ENCODE measurements at regions not wholly inside any gene's neighbourhood (a gene's known extent, or its start where the extent isn't known, plus 50 kb on each side); places are given as distances from the start of the nearest gene placed in this dataset.
"Not testable (repeated sequence)": the region's sequence is repeated elsewhere in the genome, so short reads cannot be mapped to it uniquely, and the experiment has no call there.

DNA sequence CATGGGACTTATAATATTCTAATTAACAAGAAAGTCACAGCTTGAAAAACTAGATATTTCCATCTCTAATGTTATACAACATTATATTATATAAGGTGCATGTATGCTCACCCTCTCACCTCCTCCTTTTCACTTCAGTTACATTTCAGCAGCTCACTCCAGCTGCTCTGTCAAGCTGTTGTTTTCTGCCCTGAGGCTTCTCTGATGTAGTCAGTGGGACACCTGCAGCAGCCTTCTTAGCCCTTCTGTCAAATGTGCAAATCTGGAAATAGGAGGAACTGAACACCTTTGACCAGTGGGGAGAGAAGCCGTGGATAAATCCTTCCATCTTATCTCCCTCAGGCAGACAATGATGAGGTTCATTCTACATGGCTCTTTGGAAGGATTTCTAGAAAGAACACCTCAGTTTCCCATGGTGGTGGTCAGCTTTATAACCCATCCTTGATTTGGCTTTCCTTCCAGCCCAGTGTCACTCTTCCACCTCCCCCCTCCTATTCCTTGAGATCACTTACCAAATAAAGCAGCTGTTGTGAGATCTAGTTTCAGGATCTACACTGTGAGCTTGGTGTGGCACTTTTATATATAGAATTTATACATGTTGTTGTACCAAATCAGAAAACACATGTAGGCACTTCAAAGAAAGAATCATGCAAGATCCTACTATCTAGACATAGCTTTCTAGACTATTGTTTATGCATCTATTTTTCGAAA lies 79.6 kb upstream of the STK38L start:
- in situ Hi-C loops (cut with MboI; ENCODE audit: low sequenced_read_pairs): no loop called here
- DNase-seq (ENCODE audit: low spot score in 2 of 2): no peak
- Histone ChIP-seq H3K9me3 (no peaks in the 10 kb centered on the region), H3K27me3 (ENCODE audit: low read depth) (no peaks in the 10 kb centered on the region), H3K4me1 (no peaks in the 10 kb centered on the region), H3K36me3 (replicated peaks) (no peaks in the 10 kb centered on the region), H3K4me3 (no peak overlapping the region)

DNA sequence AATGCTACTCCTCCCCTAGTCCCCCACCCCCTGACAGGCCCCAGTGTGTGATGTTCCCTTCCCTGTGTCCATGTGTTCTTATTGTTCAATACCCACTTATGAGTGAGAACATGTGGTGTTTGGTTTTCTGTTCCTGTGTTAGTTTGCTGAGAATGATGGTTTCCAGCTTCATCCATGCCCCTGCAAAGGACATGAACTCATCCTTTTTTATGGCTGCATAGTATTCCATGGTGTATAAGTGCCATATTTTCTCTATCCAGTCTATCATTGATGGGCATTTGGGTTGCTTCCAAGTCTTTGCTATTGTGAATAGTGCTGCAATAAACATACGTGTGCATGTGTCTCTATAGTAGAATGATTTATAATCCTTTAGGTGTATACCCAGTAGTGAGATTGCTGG lies 78.1 kb upstream of the STK38L start:
- DNase-seq (ENCODE audit: low spot score in 2 of 2); H3K27me3 ChIP-seq (ENCODE audit: low read depth); H3K9me3 ChIP-seq; H3K36me3 ChIP-seq (replicated peaks); H3K4me3 ChIP-seq; in situ Hi-C loops (cut with MboI; ENCODE audit: low sequenced_read_pairs); H3K4me1 ChIP-seq: not testable (repeated sequence)

DNA sequence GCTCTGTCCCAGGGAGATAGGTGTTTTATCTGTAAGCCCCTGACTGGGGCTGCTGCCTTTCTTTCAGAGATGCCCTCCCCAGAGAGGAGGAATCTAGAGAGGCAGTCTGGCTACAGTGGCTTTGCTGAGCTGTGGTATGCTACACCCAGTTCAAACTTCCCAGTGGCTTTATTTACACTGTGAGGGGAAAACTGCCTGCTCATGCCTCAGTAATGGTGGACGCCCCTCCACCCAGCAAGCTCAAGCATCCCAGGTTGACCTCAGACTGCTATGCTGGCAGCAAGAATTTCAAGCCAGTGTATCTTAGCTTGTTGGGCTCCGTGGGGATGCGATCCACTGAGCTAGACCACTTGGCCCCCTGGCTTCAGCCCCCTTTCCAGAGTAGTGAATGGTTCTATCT lies 72.6 kb upstream of the STK38L start:
- H3K27me3 ChIP-seq (ENCODE audit: low read depth); in situ Hi-C loops (cut with MboI; ENCODE audit: low sequenced_read_pairs); DNase-seq (ENCODE audit: low spot score in 2 of 2); H3K9me3 ChIP-seq; H3K4me1 ChIP-seq; H3K4me3 ChIP-seq; H3K36me3 ChIP-seq (replicated peaks): not testable (repeated sequence)

DNA sequence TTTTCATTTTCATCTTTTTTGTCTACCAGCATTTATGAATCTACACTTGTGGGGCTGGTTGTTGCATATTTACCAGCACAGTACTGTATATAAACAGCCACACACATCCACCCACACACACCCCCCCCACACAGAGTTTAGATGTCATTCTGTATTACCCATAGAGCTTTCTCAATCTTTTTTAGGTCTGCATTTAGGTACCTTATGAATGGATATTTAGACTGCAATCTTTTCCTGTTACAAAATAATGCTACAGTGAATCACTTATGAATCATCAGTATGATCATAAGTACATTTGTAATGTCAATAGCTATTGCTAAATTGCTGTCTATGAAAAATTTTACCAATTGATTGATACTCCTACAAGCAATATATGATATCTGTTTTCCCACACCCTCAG lies 67.3 kb upstream of the STK38L start:
- DNase-seq (ENCODE audit: low spot score in 2 of 2): no peak
- H3K4me1 ChIP-seq: peaks cover 3% of the 10 kb centered on the region; the same call in 1 of the 2 replicates
- H3K4me3 ChIP-seq: no peak overlapping the region
- H3K27me3 ChIP-seq (ENCODE audit: low read depth): no peaks in the 10 kb centered on the region
- H3K36me3 ChIP-seq (replicated peaks): no peaks in the 10 kb centered on the region
- no peaks in the 10 kb centered on the region for H3K9me3 ChIP-seq
- in situ Hi-C loops (cut with MboI; ENCODE audit: low sequenced_read_pairs): no loop called here

DNA sequence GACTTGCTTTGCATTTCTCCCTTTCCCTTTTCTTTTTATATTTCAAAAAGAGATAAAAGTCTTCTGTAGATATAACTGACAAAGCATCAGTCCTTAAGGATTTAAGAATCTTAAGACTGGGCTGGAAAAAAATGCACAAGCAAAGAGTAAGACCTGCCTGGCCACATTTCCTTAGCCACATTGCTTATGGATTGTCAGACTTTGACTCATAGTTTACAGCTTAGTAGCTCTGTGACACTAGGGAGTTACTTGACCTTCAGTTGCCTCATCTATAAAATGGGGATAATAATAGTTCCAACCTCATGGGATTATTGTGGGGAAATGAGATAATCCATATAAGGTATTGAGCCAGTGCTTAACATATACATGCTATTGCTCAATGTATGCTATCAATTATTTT lies 66.4 kb upstream of the STK38L start:
- no peak for DNase-seq (ENCODE audit: low spot score in 2 of 2)
- no peaks in the 10 kb centered on the region for H3K36me3 ChIP-seq (replicated peaks)
- H3K4me3 ChIP-seq: no peak overlapping the region
- no peaks in the 10 kb centered on the region for H3K27me3 ChIP-seq (ENCODE audit: low read depth)
- peaks cover 3% of the 10 kb centered on the region; the same call in 1 of the 2 replicates for H3K4me1 ChIP-seq
- in situ Hi-C loops (cut with MboI; ENCODE audit: low sequenced_read_pairs): no loop called here
- no peaks in the 10 kb centered on the region for H3K9me3 ChIP-seq

DNA sequence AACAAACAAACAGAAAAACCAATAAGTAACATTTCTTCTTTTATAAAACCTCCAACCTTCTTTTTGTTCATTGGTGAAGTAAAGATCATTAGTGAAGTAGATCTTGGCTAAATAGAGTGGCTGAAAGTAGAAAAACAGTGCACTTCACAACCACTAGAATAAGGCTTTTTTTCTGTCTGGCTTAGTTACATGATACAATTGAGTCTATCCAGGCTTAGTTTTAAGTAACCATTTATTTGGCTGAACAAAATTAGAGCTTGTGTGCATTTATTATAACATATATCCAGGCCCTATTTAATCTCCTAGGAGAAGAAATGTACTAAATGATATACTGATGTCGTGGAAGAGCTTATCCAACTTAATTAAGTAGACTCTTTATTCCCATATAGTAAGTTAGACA lies 65.8 kb upstream of the STK38L start:
- no peak for DNase-seq (ENCODE audit: low spot score in 2 of 2)
- H3K27me3 ChIP-seq (ENCODE audit: low read depth): no peaks in the 10 kb centered on the region
- no peaks in the 10 kb centered on the region for H3K9me3 ChIP-seq
- H3K4me3 ChIP-seq: no peak overlapping the region
- H3K4me1 ChIP-seq: peaks cover 3% of the 10 kb centered on the region; the same call in 1 of the 2 replicates
- in situ Hi-C loops (cut with MboI; ENCODE audit: low sequenced_read_pairs): no loop called here
- no peaks in the 10 kb centered on the region for H3K36me3 ChIP-seq (replicated peaks)

DNA sequence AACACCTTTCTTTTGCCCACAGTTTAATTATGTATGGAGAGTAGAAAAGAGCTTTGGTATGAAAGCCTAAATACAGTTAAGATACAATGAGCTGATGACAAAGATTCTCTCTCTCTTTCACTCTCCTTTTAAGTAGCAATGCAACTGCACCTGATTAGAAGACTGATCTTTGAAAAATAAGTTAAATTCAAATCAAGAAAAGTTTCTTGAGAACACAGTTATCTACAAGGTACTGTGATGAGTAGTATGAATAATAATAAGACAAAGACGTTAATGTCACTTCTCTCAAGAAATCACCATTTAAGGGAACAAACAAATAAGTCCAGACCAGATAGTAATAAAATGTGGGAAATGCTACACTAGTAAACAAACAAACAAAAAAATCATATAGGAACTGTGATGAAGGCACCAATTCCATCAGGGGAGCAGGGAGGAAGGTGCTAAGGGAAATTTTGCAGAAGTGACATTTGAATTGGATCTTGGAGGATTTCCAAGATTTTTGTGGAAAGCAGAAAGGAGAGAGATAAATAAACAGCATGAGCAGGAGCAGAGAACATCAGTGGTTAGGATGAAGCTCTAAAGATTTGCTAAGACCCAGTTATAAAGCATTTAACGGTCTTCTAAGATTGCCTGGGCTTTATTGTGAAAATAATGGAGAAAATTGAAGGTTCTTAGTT lies 65.2 kb upstream of the STK38L start:
- in situ Hi-C loops (cut with MboI; ENCODE audit: low sequenced_read_pairs): no loop called here
- DNase-seq (ENCODE audit: low spot score in 2 of 2): no peak
- Histone ChIP-seq H3K9me3 (no peaks in the 10 kb centered on the region), H3K36me3 (replicated peaks) (no peaks in the 10 kb centered on the region), H3K4me1 (peaks cover 3% of the 10 kb centered on the region; the same call in 1 of the 2 replicates), H3K4me3 (no peak overlapping the region), H3K27me3 (ENCODE audit: low read depth) (no peaks in the 10 kb centered on the region)

DNA sequence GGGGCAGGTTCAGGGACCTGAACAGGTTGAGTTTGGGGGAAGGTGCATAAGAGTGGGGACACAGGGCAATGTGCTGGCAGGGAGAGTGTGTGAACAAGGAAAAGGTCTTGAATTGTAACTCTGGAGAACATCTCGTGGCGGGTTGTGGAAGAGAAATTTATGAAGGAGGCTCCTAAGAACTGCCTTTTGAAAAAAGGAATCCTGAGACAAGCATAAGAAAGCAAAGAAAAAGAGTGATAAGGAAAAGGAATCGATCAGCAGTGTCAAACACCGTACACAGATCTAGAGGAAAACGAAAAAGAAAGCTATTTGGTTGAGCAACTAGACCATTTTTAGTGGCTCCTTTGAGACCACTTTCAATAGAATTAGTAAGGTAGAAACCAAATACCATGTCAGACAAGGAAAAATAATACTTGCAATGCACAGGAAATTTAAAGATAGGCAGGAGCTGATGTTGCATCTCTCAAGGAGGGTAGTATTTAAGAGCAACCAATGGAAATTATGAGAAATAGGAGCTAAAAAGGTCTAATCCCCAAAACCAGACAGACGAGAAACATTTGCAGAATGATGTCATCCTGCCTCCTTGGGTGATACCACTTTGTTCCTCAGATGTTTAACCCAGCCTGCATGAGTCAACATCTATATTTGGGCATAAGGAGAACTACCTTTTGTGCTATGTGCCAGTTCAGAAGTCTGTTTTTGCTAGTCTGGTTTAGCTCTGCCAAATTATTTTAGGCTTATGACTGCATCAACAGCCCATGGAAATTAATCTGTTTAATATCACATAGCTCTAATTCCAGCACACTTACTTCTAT lies 64.5 kb upstream of the STK38L start:
- Histone ChIP-seq H3K4me1 (peaks cover 3% of the 10 kb centered on the region; the same call in 1 of the 2 replicates), H3K4me3 (no peak overlapping the region)
- no peak for DNase-seq (ENCODE audit: low spot score in 2 of 2)

DNA sequence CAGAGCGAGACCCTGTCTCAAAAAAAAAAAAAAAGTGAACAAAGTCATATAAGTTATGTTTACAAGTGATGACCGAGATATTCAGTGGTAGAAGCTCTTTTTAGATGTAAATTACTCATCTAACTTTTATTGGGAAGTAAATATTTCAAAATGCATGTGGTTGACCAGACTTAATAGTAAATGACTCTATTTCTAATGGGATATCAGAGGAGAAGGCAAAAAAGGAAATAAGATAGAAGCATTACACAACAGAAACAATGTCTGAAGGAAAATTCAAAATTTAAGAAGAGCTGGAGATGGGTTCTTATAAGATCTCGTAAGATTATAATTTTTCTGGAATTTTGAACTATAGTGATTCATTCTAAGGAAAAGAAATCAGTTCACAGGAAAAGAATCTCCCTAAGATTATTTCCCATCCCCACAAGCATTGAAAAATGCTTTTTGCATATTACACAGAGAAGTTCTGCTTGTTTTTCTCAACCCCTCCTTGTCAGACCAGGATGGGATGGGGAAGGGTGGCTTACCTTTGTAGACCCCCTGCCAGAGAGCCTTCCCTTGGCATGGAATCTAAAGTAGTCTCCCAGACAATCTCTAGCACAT lies 63.1 kb upstream of the STK38L start:
- no peak for DNase-seq (ENCODE audit: low spot score in 2 of 2)
- H3K4me1 ChIP-seq: peaks cover 3% of the 10 kb centered on the region; the same call in 1 of the 2 replicates
- no peaks in the 10 kb centered on the region for H3K27me3 ChIP-seq (ENCODE audit: low read depth)
- H3K9me3 ChIP-seq: no peaks in the 10 kb centered on the region
- in situ Hi-C loops (cut with MboI; ENCODE audit: low sequenced_read_pairs): no loop called here
- H3K4me3 ChIP-seq: no peak overlapping the region
- H3K36me3 ChIP-seq (replicated peaks): no peaks in the 10 kb centered on the region

More for the DNA sequence above, 64.5 kb upstream of the STK38L start:
- Histone ChIP-seq H3K36me3 (replicated peaks) (no peaks in the 10 kb centered on the region), H3K9me3 (no peaks in the 10 kb centered on the region), H3K27me3 (ENCODE audit: low read depth) (no peaks in the 10 kb centered on the region)
- in situ Hi-C loops (cut with MboI; ENCODE audit: low sequenced_read_pairs): no loop called here

DNA sequence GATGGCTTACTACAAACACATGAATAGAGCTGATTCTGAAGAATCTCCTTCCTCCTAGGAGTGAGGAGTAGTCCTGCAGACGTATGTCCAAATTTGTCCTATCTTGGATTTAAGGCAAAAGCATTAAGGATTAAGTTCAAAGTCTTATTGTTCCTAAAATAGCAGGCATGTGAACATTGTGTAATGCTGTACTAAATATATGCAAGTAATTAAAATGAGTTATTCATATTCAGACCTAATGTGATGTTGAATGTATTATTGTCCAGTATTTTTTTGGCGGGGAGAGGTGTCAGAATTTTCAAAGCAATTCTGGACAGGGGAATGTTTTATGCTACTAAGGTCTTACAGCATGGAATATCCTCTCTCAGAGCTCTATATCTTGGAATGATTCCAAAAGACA lies 60.7 kb upstream of the STK38L start:
- no peak overlapping the region for H3K4me3 ChIP-seq
- no peaks in the 10 kb centered on the region for H3K9me3 ChIP-seq
- no peak for DNase-seq (ENCODE audit: low spot score in 2 of 2)
- H3K36me3 ChIP-seq (replicated peaks): no peaks in the 10 kb centered on the region
- H3K27me3 ChIP-seq (ENCODE audit: low read depth): no peaks in the 10 kb centered on the region
- peaks cover 3% of the 10 kb centered on the region; the same call in 1 of the 2 replicates for H3K4me1 ChIP-seq
- in situ Hi-C loops (cut with MboI; ENCODE audit: low sequenced_read_pairs): no loop called here

DNA sequence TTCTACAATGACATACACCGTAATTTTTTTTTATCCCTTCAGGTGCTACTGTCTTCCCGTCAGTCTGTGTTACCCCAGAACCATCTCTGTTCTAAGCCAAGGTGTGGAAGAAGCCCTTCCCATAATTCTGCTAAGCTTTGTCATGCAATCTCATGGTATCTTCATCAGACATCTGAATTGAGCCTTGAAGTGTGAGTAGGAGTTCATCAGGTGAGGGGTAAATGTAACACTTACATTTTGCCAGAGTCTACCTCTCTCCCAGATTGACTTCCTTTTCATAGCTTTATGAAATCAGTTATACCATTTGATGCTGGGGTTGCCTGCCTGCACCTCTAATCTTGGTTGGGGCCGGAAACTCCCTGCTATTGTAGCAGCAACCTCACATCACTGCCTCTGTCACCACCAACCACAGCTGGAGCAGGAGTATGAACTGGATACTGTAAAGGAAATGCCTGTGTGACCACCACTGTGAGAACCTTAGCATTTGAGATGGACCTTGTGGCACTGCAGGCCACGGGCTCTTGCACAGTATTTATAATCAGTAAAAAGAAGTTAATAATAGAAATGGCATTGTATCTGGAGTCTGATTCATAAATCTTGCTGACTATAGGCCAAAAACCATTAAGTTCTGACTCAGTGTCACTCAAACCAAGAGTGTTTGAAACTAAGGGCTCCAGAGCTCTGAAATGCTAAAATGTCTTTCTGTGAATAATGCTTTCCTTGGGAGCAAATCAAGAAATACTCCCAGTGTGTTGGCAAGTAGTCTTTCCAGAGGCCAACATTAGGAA lies 58.7 kb upstream of the STK38L start:
- peaks cover 6% of the 10 kb centered on the region for H3K4me1 ChIP-seq
- no peaks in the 10 kb centered on the region for H3K36me3 ChIP-seq (replicated peaks)
- H3K9me3 ChIP-seq: no peaks in the 10 kb centered on the region
- DNase-seq (ENCODE audit: low spot score in 2 of 2): no peak
- no peak overlapping the region for H3K4me3 ChIP-seq
- H3K27me3 ChIP-seq (ENCODE audit: low read depth): no peaks in the 10 kb centered on the region
- in situ Hi-C loops (cut with MboI; ENCODE audit: low sequenced_read_pairs): no loop called here

DNA sequence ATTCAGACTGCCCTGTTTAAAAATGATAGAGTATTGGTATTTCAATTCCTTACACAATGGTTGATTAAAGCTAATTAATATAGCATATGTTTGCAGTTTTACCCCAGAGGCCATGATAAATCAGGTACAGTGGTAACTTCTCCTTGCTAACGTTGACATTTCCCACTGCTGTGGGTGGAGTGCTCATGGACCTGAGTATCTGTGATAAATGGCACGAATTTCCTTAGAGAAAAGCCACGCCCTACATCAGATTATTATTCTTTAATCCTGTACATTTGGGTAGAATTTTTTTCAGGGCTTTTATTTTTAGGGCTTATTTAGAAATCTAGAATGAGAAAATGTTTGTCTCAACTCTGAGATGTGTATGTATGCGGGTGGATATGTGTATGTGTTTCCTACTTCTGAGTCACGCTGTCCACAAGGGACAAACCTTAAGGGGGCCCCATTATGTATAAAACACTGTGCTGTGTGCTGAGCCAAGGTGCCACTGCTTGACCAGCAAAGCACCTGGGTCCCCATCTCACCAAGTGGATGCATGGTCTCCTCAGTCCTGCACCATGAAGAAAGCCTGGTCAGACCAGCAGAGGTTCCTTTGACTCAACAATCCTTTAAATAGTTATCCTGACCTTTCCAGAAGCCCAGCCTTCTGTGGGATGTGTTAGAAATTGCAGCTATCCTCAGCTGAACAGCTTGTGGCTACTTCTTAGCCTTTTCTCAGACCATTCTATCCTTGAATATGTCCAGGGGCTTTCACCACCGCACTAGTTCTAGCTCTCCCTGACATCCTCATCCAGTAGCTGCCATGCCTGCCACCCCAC lies 57.9 kb upstream of the STK38L start:
- in situ Hi-C loops (cut with MboI; ENCODE audit: low sequenced_read_pairs): no loop called here
- peaks cover 8% of the 10 kb centered on the region for H3K4me1 ChIP-seq
- no peak for DNase-seq (ENCODE audit: low spot score in 2 of 2)
- H3K4me3 ChIP-seq: no peak overlapping the region
- no peaks in the 10 kb centered on the region for H3K36me3 ChIP-seq (replicated peaks)
- H3K9me3 ChIP-seq: no peaks in the 10 kb centered on the region
- no peaks in the 10 kb centered on the region for H3K27me3 ChIP-seq (ENCODE audit: low read depth)

Data from HAP-1 (cell line).